IMR-90 (cell line): ENCODE measurements at regions not wholly inside any gene's neighbourhood (a gene's known extent, or its start where the extent isn't known, plus 50 kb on each side); places are given as distances from the start of the nearest gene placed in this dataset.

Experiments used
- ATAC-seq: fragments of 200-7000 bp; cut with Tn5 transposase; 2 replicates; pipeline ENCODE4 v1.9.1; 2020; ENCODE audit warnings: low read depth, mild to moderate bottlenecking, moderate library complexity
- BruUV-seq: library from RNA; stranded (reverse); fragments of 400-500 nt; replicated peaks from 2 replicates; lab custom pipeline; 2021; lab: Mats Ljungman, UMichigan
- CTCF ChIA-PET: fragments of 300-600 bp; formaldehyde crosslinking; extraction: SDS; loops from one replicate; lab custom pipeline; 2021; ENCODE audit warnings: antibody characterized with exemption; lab: Yijun Ruan, JAX
- POLR2A ChIA-PET: fragments of 300-600 bp; sonication (Branson Sonifier 250); formaldehyde crosslinking; loops from one replicate; lab custom pipeline; 2022; ENCODE audit warnings: antibody characterized with exemption; ENCODE audit not compliant: unreplicated experiment; lab: Charles Lee
- DNase-seq: peaks from one replicate; pipeline ENCODE4 v3.0.0; 2013
- H2AFZ ChIP-seq: replicated peaks from 2 replicates; pipeline ENCODE3; 2013; ENCODE audit warnings: low read length, mild to moderate bottlenecking; ENCODE audit not compliant: poor library complexity
- H2AK5ac ChIP-seq: 2 replicates; pipeline ENCODE4 v1.6.1; 2013; ENCODE audit warnings: low read depth, low read length, inconsistent platforms
- H2AK9ac ChIP-seq: replicated peaks from 2 replicates; pipeline ENCODE3; 2013; ENCODE audit warnings: mild to moderate bottlenecking, low read depth, low read length, moderate library complexity; ENCODE audit not compliant: poor library complexity
- H2BK120ac ChIP-seq: 2 replicates; pipeline ENCODE4 v1.6.1; 2013; ENCODE audit warnings: low read depth, low read length, inconsistent platforms
- H2BK15ac ChIP-seq: 3 replicates; pipeline ENCODE4 v1.6.1; 2013; ENCODE audit warnings: low read depth, low read length, inconsistent platforms
- H2BK20ac ChIP-seq: 2 replicates; pipeline ENCODE4 v1.6.1; 2013; ENCODE audit warnings: low read depth, mild to moderate bottlenecking, inconsistent platforms, low read length, moderate library complexity
- H2BK5ac ChIP-seq: 2 replicates; pipeline ENCODE4 v1.6.1; 2013; ENCODE audit warnings: mild to moderate bottlenecking, low read depth, low read length, inconsistent platforms; ENCODE audit not compliant: poor library complexity, severe bottlenecking
- H3K14ac ChIP-seq: replicated peaks from 2 replicates; pipeline ENCODE4 v1.6.1; 2013; ENCODE audit warnings: low read depth, low read length, inconsistent platforms
- H3K18ac ChIP-seq: 2 replicates; pipeline ENCODE4 v1.6.1; 2013; ENCODE audit warnings: low read depth, low read length, control low read depth
- H3K23ac ChIP-seq: 2 replicates; pipeline ENCODE4 v1.6.1; 2013; ENCODE audit warnings: low read depth, low read length, inconsistent platforms
- H3K27ac ChIP-seq: 2 replicates; pipeline ENCODE4 v1.5.1; 2013; ENCODE audit warnings: mild to moderate bottlenecking, control low read depth, low read length; ENCODE audit not compliant: insufficient read depth
- H3K27me3 ChIP-seq: 2 replicates; pipeline ENCODE4 v1.6.1; 2013; ENCODE audit warnings: low read length; ENCODE audit not compliant: control insufficient read depth, insufficient read depth
- H3K36me3 ChIP-seq: 2 replicates; pipeline ENCODE4 v1.6.1; 2013; ENCODE audit warnings: low read length, mixed read lengths; ENCODE audit not compliant: control insufficient read depth, insufficient read depth
- H3K4ac ChIP-seq: 2 replicates; pipeline ENCODE4 v1.6.1; 2013; ENCODE audit warnings: low read depth, low read length, inconsistent platforms
- H3K4me1 ChIP-seq: 2 replicates; pipeline ENCODE4 v1.6.1; 2013; ENCODE audit warnings: low read length, mixed read lengths; ENCODE audit not compliant: control insufficient read depth, insufficient read depth
- H3K4me2 ChIP-seq: 2 replicates; pipeline ENCODE4 v1.6.1; 2013; ENCODE audit warnings: low read depth, mild to moderate bottlenecking, control low read depth, low read length, moderate library complexity
- H3K4me3 ChIP-seq: 2 replicates; pipeline ENCODE4 v1.5.1; 2013; ENCODE audit warnings: low read depth, mild to moderate bottlenecking, control low read depth, low read length, moderate library complexity; ENCODE audit not compliant: insufficient read depth
- H3K56ac ChIP-seq: 2 replicates; pipeline ENCODE4 v1.6.1; 2013; ENCODE audit warnings: low read length, inconsistent platforms; ENCODE audit not compliant: insufficient read depth; ENCODE audit errors: extremely low read depth
- H3K79me1 ChIP-seq, 2 experiments: 2 replicates each; pipeline ENCODE4 v1.6.1; 2013; ENCODE audit warnings: low read length in 2 of 2, inconsistent platforms in 1 of 2, low read depth in 1 of 2
- H3K9ac ChIP-seq: 2 replicates; pipeline ENCODE4 v1.6.1; 2013; ENCODE audit warnings: low read depth, low read length, control low read depth
- H3K9me1 ChIP-seq: 2 replicates; pipeline ENCODE4 v1.6.1; 2013; ENCODE audit warnings: low read length, inconsistent platforms; ENCODE audit not compliant: insufficient read depth
- H3K9me3 ChIP-seq: 2 replicates; pipeline ENCODE4 v1.6.1; 2013; ENCODE audit warnings: low read length; ENCODE audit not compliant: control insufficient read depth, insufficient read depth
- H4K20me1 ChIP-seq: 2 replicates; pipeline ENCODE4 v1.6.1; 2013; ENCODE audit warnings: low read length, inconsistent platforms; ENCODE audit not compliant: insufficient read depth
- H4K5ac ChIP-seq: 2 replicates; pipeline ENCODE4 v1.6.1; 2013; ENCODE audit warnings: mild to moderate bottlenecking, low read depth, low read length, control low read depth
- H4K8ac ChIP-seq, 2 experiments: 2 replicates each; pipeline ENCODE4 v1.6.1; 2013; ENCODE audit warnings: low read depth in 2 of 2, low read length in 2 of 2, control low read depth in 1 of 2, inconsistent platforms in 1 of 2
- H4K91ac ChIP-seq: 2 replicates; pipeline ENCODE4 v1.6.1; 2013; ENCODE audit warnings: low read depth, low read length, inconsistent platforms; ENCODE audit not compliant: insufficient read depth
- CEBPB ChIP-seq: IDR thresholded peaks from 2 replicates; pipeline ENCODE4 v1.6.1; 2012; ENCODE audit warnings: low read depth, low read length, improper control_type of control experiment
- ELK1 ChIP-seq: fragments of 150-350 bp; IDR thresholded peaks from 2 replicates; pipeline ENCODE4 v1.6.1; 2016; ENCODE audit warnings: low read depth, mild to moderate bottlenecking, low read length, moderate library complexity, borderline replicate concordance
- WGBS, 2 experiments: methylation state at CpG; one replicate each; pipeline versions ENCODE4 v1.1.5 to v1.1.7; 2013; ENCODE audit warnings: missing lambda C conversion rate in 2 of 2; ENCODE audit not compliant: insufficient read length in 1 of 2; ENCODE audit errors: extremely low coverage in 2 of 2; 5-methylcytosine and 5-hydroxymethylcytosine counted together
- dilution Hi-C: fragments of 300-500 bp; cut with HindIII; formaldehyde crosslinking; loops from one replicate; pipeline ENCODE4 v1.14.3; 2018; ENCODE audit warnings: low sequenced_read_pairs; ENCODE audit not compliant: unreplicated experiment
- in situ Hi-C: fragments of 300-500 bp; cut with MboI; formaldehyde crosslinking; loops from 3 replicates; pipeline ENCODE4 v1.14.3; 2019; ENCODE audit warnings: low sequenced_read_pairs, inconsistent platforms, mixed read lengths
- intact Hi-C: fragments of 100-400 bp; cut with micrococcal nuclease; formaldehyde crosslinking; loops from 2 replicates; pipeline ENCODE4 v1.10.0; 2022

- Histone ChIP-seq H4K8ac (peak overlapping the region; percentile 48 to 53), H3K79me1 (no peaks in the 10 kb centered on the region), H3K18ac (peak overlapping the region; percentile 98), H3K4me2 (peak overlapping the region; percentile 56), H3K36me3 (no peaks in the 10 kb centered on the region), H3K9ac (no peak overlapping the region), H3K27ac (peak overlapping the region; percentile 68), H2BK120ac (peak overlapping the region; percentile 39; the same call in 1 of the 2 replicates), H3K9me3 (peaks cover 14% of the 10 kb centered on the region), H3K14ac (peak overlapping the region; percentile 5; the same call in 1 of the 2 replicates), H2AK5ac (no peak overlapping the region; the same call in 1 of the 2 replicates), H4K5ac (peak overlapping the region; percentile 90), H3K9me1 (no peaks in the 10 kb centered on the region), H2BK20ac (peak overlapping the region; percentile 63), H3K27me3 (peaks cover 26% of the 10 kb centered on the region), H2AK9ac (no peak overlapping the region), H3K4me3 (no peak overlapping the region), H3K23ac (no peak overlapping the region), H3K56ac (no peak overlapping the region), H3K4me1 (peaks cover 5% of the 10 kb centered on the region), H2AFZ (no peak overlapping the region), H4K91ac (peak overlapping the region; percentile 29), H4K20me1 (peaks cover 4% of the 10 kb centered on the region; the same call in 1 of the 2 replicates), H2BK5ac (no peak overlapping the region), H2BK15ac (peak overlapping the region; percentile 42; the same call in 2 of the 3 replicates), H3K4ac (peak overlapping the region; percentile 29)
- ATAC-seq (no peak), DNase-seq (no peak)
- intact Hi-C loops: loop anchor here (5.0 kb wide), 1 partner anchor 209 kb away; the partner anchor contains the start of gene LIFR
- ChIA-PET CTCF (interaction anchor here (1.2 to 2.2 kb wide), 2 partner anchors 42 to 325 kb away, joined by 3 to 11 read pairs; no protein-coding TSS in a partner anchor), POLR2A (no interaction called here)
- in situ Hi-C loops: no loop called here
- dilution Hi-C loops: no loop called here
- no CpG with 5 or more reads among the region's 2 CpGs for WGBS, 2 experiments
- no TSS peak for BruUV-seq
- TF ChIP-seq ELK1 (no peak), CEBPB (0 out of 2 replicates have a peak, but pooled peaks have one; percentile 3)
Measured at GRCh38 chr5:38766151-38766550, 79.7 kb upstream of the OSMR start.
